ENCODE measurements at regions not wholly inside any gene's neighbourhood (a gene's known extent, or its start where the extent isn't known, plus 50 kb on each side); places are given as distances from the start of the nearest gene placed in this dataset.

GRCh38 chr1:194809215-194809614 lies 1622.8 kb upstream of the B3GALT2 start:
- ATAC-seq (no peak), DNase-seq (no peak)
- no peaks in the 10 kb centered on the region for H3K27me3 ChIP-seq (ENCODE audit: low read depth)
- TF ChIP-seq CTCF (IDR thresholded peaks at IDR 0.05): no peak
- no peaks in the 10 kb centered on the region for H3K4me1 ChIP-seq
- intact Hi-C loops (cut with DNase I): no loop called here
- H3K27ac ChIP-seq: no peak overlapping the region
- no peaks in the 10 kb centered on the region for H3K9me3 ChIP-seq
- H3K36me3 ChIP-seq: no peaks in the 10 kb centered on the region
- H3K4me3 ChIP-seq: no peak overlapping the region

GRCh38 chr1:194807530-194808220 lies 1621.3 kb upstream of the B3GALT2 start:
- intact Hi-C loops (cut with DNase I): no loop called here
- Histone ChIP-seq H3K27me3 (ENCODE audit: low read depth) (no peaks in the 10 kb centered on the region), H3K4me1 (no peaks in the 10 kb centered on the region), H3K4me3 (no peak overlapping the region), H3K36me3 (no peaks in the 10 kb centered on the region), H3K27ac (no peak overlapping the region), H3K9me3 (no peaks in the 10 kb centered on the region)
- DNase-seq (no peak), ATAC-seq (no peak)
- no peak for TF ChIP-seq CTCF (IDR thresholded peaks at IDR 0.05)

GRCh38 chr1:194802572-194802971 lies 1616.2 kb upstream of the B3GALT2 start:
- intact Hi-C loops (cut with DNase I): no loop called here
- Histone ChIP-seq H3K4me3 (no peak overlapping the region), H3K4me1 (no peaks in the 10 kb centered on the region), H3K9me3 (no peaks in the 10 kb centered on the region), H3K27me3 (ENCODE audit: low read depth) (no peaks in the 10 kb centered on the region), H3K36me3 (no peaks in the 10 kb centered on the region), H3K27ac (no peak overlapping the region)
- ATAC-seq: no peak
- TF ChIP-seq CTCF (IDR thresholded peaks at IDR 0.05): no peak
- DNase-seq: no peak

GRCh38 chr1:194795917-194796593 lies 1609.6 kb upstream of the B3GALT2 start:
- intact Hi-C loops (cut with DNase I): no loop called here
- TF ChIP-seq CTCF (IDR thresholded peaks at IDR 0.05): no peak
- no peaks in the 10 kb centered on the region for H3K27me3 ChIP-seq (ENCODE audit: low read depth)
- H3K4me3 ChIP-seq: no peak overlapping the region
- H3K4me1 ChIP-seq: no peaks in the 10 kb centered on the region
- H3K36me3 ChIP-seq: no peaks in the 10 kb centered on the region
- H3K9me3 ChIP-seq: no peaks in the 10 kb centered on the region
- ATAC-seq (no peak), DNase-seq (no peak)
- no peak overlapping the region for H3K27ac ChIP-seq

GRCh38 chr1:194787001-194787400 lies 1600.6 kb upstream of the B3GALT2 start:
- ATAC-seq (no peak), DNase-seq (no peak)
- no peaks in the 10 kb centered on the region for H3K4me1 ChIP-seq
- no peak overlapping the region for H3K4me3 ChIP-seq
- H3K27ac ChIP-seq: no peak overlapping the region
- no peaks in the 10 kb centered on the region for H3K36me3 ChIP-seq
- intact Hi-C loops (cut with DNase I): no loop called here
- no peaks in the 10 kb centered on the region for H3K27me3 ChIP-seq (ENCODE audit: low read depth)
- TF ChIP-seq CTCF (IDR thresholded peaks at IDR 0.05): no peak
- H3K9me3 ChIP-seq: no peaks in the 10 kb centered on the region
